HG03571 (cell line): ENCODE measurements at regions not wholly inside any gene's neighbourhood (a gene's known extent, or its start where the extent isn't known, plus 50 kb on each side); places are given as distances from the start of the nearest gene placed in this dataset.

Source experiments
- ATAC-seq: cut with Tn5 transposase; IDR thresholded peaks from one replicate; pipeline ENCODE4 v1.9.1; 2021; ENCODE audit not compliant: unreplicated experiment

DNA sequence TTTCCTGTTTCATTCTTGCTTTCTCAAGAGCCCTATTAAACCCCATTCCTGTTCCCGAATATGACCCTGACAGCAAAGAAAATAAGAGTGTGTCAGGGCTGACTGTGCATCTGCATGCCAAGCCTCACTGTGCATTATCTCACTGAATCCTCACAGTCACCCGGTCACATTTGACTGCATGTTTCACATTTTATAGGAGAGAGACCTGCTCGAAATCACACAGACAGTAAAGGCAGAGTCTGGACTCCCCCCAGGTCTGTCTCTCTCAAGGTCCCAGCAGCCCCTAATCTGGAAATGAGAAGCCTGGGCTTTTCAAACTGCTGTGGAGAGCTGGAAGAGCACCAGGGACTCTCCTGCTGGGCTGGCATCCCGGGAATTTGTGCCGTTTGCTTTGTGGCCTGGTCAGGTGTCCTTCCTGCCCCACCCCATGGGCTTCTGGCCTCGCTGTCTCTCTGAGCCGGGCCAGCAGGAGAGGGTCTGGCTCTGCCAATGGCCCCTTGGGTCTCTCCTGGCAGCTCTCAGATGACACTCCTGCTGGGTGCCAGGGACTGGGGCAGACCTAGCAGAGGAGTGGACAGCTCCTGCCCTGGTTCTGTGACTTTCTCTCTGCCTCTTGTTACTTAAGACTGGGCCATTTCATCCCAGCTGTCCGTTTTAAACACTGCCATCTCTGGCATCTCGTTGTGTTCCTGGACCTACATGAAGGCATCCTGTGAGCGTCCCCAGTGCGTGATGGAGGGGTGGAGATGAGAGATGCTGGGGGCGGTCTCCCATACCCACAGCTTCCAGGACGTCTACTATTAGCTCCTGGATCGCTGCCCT, 173.6 kb downstream of the ARHGAP12 start:
- ATAC-seq: no peak

DNA sequence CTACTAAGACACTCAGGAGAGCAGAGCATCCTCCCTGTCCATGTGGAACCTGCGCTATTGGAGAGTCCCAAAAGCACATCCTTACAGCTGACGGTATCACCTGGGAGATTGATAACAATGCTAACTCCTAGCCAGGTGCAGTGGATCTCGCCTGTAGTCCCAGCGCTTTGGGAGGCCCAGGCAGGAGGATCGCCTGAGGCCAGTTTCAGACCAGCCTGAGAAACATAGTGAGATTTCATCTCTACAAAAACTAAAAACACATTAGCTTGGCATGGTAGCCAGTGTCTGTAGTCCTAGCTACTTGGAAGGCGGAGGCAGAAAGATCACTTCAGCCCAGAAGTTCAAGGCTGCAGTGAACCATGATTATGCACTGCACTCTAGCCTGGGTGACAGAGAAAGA, 174.9 kb downstream of the ARHGAP12 start:
- no peak for ATAC-seq

DNA sequence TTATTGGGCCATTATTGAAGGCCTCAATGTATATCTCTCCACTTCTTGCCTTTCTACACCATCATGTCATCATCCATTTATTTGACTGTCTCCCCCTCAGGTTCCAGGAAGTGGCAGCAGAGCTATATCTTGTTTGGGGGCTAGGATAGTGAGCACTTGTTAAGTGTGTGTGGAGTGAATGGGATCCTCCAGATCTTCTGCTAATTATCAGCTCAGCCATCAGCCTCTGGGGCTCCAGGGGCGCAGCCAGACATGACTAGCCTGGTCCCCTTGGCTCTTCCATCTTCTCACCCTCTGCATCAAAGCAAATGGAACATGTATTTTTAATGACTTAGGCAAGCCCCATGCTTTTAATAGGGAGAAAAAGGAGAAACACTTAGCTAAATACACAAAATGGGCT, 176.5 kb downstream of the ARHGAP12 start:
- no peak for ATAC-seq

DNA sequence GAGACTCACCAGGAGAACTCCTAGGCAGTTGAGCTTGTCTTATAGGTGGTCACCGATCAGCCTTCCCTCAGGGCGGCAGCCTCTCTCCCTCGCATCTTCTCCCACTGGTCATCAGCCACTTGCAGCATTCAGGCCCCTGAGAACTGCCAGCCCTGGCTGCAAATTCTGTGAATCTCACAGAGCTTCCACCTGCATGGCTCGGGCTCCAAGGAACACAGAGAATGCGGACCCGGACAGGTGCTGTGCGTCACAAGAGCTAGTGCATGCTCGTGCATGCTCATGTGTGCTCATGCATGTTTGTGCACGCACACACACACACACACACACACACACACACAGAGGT, 176.9 kb downstream of the ARHGAP12 start:
- ATAC-seq: no peak

DNA sequence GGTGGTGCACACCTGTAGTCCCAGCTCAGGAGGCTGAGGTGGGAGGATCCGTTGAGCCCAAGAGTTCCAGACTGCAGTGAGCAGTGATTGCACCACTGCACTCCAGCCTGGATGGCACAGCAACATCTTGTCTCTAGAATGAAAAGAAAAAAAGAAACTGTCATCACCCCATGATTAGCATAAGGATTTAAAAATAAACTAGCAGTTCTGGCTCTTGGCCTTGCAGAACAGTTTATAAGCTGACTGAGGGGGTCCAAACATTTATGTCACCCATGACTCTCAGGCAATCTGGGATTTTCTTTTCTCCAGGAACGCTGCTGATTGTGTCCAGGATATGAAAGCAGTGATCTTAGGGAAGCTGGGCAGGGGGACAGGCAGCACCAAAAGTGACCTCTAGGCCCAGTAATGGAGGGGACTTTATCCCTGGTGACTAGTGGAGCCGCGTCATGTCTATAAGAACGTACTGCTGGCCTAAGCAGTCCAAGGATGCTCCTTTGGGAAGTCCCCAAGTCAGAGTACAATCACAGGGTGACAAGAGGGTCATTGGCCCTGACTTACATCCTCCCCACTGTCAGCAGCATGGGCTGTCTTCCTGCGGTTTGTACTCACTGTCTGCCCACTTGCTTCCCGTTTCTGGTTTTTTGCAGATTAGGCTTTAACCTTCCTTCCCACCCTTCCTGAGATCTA, 177.4 kb downstream of the ARHGAP12 start:
- ATAC-seq: no peak

DNA sequence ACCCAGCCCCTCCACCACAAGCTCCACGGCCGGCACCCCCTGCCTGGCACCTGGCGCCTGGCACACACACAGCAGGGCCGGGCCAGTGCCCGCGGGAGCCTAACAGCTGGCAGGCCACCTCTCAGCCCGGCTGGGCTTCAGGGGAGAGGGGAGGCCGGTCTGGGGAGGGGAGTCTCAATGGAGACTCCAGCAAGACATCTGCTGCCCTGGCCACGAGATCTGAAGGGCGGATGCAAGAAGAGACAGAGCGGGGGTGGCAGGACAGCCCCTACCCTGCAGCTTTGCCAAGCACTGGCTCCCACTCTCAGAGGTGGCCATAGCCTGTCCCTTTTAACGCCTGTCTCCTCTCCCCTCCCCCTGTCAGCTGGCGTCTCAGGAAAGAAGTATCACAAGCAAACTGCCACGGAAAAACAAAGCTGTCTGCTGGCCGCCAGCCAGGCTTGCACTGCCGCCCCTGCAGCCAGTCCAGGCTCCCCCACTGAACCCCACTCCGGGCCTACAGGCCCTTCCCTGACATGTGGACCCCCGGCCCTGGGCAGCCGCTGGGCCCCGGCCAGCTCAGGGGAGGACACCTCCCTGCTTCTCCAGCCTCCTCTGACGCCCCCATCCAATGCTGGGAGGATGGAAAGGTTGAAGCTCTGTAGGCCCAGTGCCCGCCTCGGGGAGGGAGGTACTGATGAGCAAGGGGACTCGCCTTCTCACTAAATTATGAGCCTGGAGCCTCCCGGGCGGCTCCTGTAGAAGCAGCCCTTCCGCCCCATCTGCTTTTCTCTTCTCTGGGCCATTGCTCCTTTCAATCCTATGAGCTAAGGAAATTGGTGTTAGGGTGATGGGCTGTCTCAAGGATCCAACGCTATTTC, 178.4 kb downstream of the ARHGAP12 start:
- no peak for ATAC-seq

DNA sequence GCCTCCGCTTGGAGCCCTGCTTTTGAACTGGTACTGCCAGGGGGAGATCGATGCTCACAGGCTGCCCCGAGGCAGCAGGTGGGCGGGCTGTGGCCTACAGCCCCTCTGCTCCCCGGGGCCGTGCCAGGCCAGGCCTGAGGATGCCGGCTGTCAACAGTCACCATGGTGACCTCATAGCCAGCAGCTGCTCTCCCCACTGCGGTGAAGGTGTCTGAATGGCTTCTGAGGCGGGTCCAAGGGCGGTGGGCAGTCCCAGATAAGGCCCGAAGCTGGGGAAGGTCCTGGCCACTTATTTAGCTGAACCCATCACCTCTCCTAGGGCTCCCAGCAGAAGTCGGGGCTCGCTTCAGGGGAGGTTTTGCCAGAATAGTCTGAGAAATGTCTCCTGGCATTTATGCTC, 179.3 kb downstream of the ARHGAP12 start:
- no peak for ATAC-seq

DNA sequence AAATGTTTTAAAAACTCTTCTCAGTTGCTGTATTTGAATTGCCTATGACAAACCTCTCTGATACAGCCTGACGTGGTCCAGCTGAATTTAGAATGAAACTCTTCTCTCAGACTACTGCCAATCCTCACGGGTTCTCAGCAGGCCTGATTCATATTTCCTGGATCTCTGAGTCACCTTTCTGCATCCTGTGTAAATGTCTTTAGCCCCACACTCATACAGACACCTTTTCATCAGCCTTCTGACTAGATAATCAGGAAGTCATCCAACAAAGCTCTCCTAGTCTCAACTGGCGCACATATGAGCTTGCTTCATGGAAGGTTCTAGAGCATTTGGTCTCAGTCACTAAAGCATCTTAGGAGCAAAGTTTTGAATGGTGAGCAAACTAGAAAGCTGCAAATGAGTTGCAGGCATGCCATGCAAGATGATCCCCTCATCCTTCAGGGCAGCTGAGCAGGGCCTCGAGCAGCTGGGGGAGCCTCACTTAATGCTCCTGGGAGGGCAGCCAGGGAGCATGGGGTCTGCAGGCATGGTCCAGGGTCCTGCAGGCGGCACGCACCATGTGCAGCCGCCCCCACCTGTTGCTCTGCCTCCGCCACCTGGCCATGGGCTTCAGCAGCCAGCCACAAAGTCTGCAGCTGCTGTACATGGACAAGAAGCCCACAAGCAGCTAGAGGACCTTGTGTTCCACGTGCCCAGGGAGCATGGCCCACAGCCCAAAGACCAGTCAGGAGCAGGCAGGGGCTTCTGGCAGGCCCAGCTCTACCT, 182.8 kb downstream of the ARHGAP12 start:
- ATAC-seq: no peak

DNA sequence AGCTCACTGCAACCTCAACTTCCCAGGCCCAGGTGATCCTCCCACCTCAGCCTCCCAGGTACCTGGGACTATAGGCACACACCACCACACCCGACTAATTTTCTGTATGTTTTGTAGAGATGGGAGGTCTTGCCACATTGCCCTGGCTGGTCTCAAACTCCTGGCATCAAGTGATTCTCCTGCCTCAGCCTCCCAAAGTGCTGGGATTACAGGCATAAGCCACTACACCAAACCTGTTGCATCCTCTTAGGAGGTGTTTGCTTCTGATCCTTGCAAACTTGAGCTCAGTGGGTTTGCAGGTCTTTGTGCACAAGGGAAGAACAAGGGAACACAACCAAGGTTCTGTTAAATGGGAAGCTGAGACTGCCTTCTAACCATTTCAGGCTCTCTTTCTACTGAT, 184.6 kb downstream of the ARHGAP12 start:
- no peak for ATAC-seq

DNA sequence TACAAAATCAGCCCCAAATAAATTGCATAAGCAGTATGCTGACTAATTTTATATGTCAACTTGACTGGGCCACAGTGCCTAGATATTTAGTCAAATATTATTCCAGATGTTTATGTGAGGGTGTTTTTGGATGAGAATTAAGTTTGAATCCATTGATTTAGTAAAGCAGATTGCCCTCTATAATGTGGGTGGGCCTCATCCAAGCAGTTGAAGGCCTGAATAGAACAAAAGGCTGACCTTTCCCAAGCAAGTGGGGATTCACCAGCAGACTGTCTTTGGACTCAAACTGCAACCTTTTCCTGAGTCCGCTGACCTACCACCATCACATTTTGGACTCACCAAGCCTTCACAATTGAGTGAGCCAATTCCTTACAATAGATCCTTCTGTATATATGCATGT, 186.4 kb downstream of the ARHGAP12 start:
- ATAC-seq: no peak

DNA sequence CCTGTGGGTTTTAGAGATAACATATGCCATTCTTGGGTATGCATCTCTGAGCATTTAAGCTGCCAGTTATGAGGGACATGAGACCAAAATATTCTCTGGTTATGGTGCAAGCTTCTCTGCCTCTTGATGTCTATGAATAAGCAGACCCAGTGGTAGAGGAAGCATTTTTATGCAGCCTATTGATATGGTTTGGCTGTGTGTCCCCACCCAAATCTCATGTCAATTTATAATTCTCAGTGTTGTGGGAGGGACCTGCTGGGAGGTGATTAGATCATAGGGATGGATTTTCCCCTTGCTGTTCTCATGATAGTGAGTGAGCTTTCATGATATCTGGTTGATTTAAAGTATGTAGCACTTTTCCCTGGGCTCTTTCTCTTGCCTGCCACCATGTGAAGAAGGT, 187.2 kb downstream of the ARHGAP12 start:
- ATAC-seq: no peak

DNA sequence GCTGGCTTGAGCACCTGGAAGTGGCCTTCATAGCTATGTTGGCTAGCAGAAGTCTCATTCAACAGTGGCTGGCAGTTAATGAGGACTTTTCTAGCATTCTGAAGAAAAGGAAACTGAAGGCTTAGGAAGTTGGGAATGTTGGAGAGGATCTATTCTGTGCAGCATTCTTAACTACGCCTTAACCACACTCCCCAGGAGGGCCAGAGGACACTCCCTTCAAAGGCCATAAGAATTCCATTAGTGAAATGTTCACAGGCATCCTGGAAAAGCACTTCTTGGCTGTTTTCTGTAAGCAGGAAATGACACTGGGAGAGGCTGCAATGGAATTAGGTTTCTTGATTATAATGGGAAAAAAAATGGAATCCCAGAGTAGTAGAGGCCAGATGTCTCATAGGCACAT, 188.9 kb downstream of the ARHGAP12 start:
- ATAC-seq: no peak

DNA sequence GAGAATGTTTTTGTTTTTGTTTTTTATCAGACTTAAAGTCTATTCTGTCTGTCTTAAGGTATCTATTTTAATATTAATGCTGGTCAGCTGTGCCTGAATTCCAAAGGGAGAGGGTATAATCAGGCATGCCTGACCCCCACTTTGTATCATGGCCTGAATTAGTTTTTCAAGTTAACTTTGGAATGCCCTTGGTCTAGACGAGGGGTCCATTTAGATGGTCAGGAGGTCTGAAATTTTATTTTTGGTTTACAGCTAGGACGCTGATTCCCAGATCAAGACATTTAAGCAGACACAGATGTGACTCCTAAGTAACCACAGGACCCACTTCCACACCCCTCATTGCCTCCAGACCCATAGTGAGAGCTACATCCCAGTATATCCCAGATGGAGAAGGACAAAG, 189.5 kb downstream of the ARHGAP12 start:
- no peak for ATAC-seq

DNA sequence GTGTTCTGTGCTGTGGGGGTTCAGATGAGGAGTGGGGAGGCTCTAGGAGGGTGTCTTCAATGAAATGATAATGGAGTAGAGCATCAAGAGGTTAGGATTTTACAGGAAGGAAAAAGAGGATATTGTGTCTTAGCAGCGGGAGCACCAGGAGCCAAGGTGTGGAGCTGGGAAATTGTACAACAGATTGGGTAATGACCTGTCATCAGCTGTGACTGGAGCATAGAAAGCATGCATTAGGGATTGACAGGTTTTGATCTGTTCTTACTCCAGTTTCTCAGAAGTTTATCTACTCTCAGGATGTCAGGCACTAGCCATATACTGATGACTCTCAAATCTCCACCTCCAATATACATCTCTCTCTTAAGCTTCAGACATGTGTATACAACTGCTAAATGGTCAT, 196.9 kb downstream of the ARHGAP12 start:
- ATAC-seq: no peak

DNA sequence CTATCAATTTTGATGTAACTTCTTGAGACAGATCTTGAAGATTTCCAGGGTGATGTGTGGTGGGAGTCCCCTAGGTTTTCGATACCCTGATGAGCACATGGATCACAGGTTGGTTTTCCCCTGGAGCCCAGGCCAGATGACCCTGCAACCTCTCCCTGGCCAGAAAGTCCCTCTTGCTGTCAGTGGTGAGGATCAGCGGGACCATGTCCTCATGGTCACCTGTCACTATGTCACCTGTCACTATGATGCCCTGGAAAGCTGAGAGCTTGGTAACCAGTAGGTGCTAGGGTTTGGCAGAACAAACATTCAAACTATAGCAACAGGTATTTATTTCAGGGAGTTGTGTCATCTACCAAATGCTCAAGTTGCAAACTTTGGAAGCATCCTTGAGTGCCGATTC, 197.9 kb downstream of the ARHGAP12 start:
- ATAC-seq: no peak

DNA sequence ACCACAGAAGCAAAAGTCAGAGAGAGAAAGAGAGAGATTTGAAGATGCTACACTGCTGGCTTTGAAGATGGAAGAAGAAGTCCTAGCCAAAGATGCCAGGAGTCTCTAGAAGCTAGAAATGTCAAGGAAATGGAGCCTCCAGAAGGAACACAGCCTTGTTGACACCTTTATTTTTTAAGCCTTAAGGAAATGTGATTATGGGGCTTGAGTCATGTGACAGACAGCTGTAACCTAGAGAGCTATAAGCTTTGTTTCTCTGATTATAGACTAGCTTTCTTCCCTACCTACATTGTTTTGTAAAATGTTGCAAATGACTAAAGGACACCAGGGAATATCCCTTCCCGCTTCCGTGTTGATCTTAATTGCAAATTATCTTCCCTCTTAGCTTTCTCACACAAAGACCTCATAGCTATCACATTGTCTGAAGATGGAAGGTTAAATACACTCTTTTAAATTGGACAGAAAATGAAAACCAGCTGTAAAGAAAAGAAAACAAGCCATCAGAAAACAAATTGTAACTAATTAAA, 199.9 kb downstream of the ARHGAP12 start:
- ATAC-seq: no peak

DNA sequence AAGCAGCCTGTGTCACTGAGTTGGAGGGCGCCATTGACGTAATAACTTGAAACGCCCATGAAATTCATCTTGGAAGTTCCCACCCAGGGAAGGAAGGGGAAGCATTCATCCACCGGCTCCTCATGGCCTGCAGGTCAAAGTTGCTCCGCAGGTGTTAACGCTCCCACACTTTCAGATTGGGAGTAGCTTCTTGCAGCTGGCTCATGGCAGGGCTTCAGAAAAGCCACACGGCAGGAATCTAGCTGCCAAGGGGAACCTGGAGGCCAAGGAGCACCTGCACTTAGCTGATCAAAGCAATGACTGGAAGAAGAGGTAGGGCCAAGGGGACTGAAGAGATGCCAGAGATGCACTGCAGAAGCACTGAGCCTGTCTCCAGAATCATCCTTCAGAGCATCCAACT, 203.2 kb downstream of the ARHGAP12 start:
- ATAC-seq: no peak

DNA sequence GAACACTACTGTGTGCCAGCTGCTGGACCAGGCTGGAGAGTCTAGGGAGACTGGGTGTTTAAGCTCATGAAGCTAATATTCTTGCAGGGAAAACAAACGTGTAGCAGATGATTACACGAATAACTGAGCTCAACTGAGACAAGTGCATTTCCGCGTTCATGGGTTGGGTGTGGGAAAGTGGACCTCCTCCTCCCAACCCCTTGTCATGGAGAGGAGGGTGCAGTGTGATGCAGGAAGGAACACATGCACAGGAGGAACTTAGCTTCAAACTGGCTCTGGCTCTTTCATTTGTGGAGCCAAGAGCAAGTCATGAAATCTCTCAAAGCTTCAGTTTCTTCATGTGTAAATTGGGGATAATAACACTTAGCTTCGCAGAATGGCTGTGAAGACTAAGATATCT, 204.3 kb downstream of the ARHGAP12 start:
- ATAC-seq: no peak

DNA sequence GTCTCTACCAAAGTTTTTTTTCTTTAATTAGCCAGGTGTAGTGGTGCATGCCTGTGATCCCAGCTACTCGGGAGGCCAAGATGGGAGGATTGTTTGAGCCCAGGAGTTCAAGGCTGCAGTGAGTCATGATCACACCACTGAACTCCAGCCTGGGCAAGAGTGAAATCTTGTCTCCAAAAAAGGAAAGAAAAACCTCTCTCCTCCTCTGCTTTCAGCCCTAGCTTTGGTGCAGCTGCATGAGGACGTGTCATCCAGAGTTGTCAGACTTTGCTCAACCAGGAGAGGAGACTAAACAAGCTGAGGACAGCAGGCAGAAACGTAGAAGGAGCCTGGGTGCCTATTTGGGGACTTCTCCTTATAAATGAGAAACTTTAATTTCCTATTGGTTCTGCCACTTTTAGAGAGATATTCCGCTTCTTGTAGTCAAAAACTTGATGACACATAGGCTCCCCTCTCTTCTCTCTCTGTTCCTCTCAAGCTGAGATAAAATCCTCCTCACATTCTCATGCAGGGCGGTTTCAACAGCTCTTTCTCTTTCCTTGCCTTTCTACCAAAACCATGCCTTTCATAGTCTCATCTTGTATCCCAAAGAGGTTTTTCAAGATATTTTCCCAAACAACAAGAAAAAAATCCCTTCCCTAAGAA, 205.4 kb downstream of the ARHGAP12 start:
- no peak for ATAC-seq

DNA sequence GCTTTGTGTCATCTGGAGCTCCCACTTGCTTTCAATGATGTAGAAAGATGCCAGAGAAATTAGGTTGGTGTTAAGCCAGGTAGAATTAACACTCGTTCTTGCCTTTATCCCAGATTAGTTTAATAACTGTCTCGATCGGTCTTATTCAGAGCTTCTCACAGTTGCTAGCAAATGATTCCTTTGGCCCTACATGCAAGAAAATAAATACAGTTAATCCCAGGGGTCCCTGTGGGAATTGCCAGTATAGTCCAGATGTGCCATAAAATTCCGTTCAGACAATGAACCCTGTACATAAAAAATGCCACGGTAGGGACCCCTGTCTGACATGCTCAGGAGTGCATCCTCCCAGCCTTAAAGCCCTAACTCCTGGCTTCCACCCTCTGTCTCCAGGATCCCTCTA, 207.5 kb downstream of the ARHGAP12 start:
- ATAC-seq: no peak
